Endothelial cell (in vitro differentiated cells): ENCODE measurements at regions not wholly inside any gene's neighbourhood (a gene's known extent, or its start where the extent isn't known, plus 50 kb on each side); places are given as distances from the start of the nearest gene placed in this dataset.
A peak's percentile ranks its signal among the peaks of the same experiment; 100 is the strongest.

Experiments used
- DNase-seq: peaks from one replicate; pipeline ENCODE4 v3.0.0; 2021; ENCODE audit warnings: low spot score
- H3K27ac Mint-ChIP-seq: one replicate; pipeline ENCODE4 v1.8.0; 2021; ENCODE audit warnings: mixed read lengths, inconsistent platforms; ENCODE audit not compliant: unreplicated experiment
- H3K27me3 Mint-ChIP-seq: one replicate; pipeline ENCODE4 v1.8.0; 2021; ENCODE audit warnings: mild to moderate bottlenecking, moderate library complexity, mixed read lengths, inconsistent platforms; ENCODE audit not compliant: unreplicated experiment
- H3K36me3 Mint-ChIP-seq: one replicate; pipeline ENCODE4 v1.8.0; 2021; ENCODE audit warnings: mild to moderate bottlenecking, low read depth, mixed read lengths, inconsistent platforms; ENCODE audit not compliant: unreplicated experiment
- H3K4me1 Mint-ChIP-seq: one replicate; pipeline ENCODE4 v1.8.0; 2021; ENCODE audit warnings: mild to moderate bottlenecking, mixed read lengths, inconsistent platforms; ENCODE audit not compliant: unreplicated experiment
- H3K4me3 Mint-ChIP-seq: one replicate; pipeline ENCODE4 v1.8.0; 2021; ENCODE audit warnings: mild to moderate bottlenecking, mixed read lengths, inconsistent platforms; ENCODE audit not compliant: unreplicated experiment
- H3K9me3 Mint-ChIP-seq: one replicate; pipeline ENCODE4 v1.8.0; 2021; ENCODE audit warnings: mixed read lengths, inconsistent platforms; ENCODE audit not compliant: unreplicated experiment
- TF ChIP-seq, protein P1 (sequence below): fragments of 200-600 bp; sonication (generic); IDR thresholded peaks from one replicate; pipeline ENCODE4 v1.5.0; 2021; ENCODE audit warnings: antibody characterized with exemption; ENCODE audit not compliant: unreplicated experiment

DNA sequence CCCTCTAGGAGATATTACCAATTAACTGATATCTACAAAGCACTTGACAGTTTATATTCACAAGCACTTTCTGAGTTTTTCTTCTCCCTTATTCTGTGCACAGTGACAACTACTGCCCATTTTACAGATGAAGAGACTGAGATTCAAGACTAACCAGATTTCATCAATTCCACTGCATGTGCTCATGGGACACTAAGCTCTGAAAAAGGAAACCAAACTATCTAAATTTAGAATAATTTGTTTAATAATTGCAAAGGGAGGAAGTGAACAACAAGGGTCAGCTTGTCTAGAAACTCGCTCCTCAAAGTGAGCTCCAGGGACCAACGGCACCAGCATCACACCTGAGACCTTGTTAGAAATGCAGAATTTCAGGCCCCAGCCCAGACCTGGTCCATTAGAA is 50.8 kb upstream of the MYLIP start:
- H3K27ac Mint-ChIP-seq: no peak overlapping the region
- no peak overlapping the region for H3K4me3 Mint-ChIP-seq
- H3K9me3 Mint-ChIP-seq: no peaks in the 10 kb centered on the region
- DNase-seq: no peak
- H3K36me3 Mint-ChIP-seq: no peaks in the 10 kb centered on the region
- no peaks in the 10 kb centered on the region for H3K27me3 Mint-ChIP-seq
- H3K4me1 Mint-ChIP-seq: no peaks in the 10 kb centered on the region
- TF ChIP-seq, protein P1, sequence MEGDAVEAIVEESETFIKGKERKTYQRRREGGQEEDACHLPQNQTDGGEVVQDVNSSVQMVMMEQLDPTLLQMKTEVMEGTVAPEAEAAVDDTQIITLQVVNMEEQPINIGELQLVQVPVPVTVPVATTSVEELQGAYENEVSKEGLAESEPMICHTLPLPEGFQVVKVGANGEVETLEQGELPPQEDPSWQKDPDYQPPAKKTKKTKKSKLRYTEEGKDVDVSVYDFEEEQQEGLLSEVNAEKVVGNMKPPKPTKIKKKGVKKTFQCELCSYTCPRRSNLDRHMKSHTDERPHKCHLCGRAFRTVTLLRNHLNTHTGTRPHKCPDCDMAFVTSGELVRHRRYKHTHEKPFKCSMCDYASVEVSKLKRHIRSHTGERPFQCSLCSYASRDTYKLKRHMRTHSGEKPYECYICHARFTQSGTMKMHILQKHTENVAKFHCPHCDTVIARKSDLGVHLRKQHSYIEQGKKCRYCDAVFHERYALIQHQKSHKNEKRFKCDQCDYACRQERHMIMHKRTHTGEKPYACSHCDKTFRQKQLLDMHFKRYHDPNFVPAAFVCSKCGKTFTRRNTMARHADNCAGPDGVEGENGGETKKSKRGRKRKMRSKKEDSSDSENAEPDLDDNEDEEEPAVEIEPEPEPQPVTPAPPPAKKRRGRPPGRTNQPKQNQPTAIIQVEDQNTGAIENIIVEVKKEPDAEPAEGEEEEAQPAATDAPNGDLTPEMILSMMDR: no peak

DNA sequence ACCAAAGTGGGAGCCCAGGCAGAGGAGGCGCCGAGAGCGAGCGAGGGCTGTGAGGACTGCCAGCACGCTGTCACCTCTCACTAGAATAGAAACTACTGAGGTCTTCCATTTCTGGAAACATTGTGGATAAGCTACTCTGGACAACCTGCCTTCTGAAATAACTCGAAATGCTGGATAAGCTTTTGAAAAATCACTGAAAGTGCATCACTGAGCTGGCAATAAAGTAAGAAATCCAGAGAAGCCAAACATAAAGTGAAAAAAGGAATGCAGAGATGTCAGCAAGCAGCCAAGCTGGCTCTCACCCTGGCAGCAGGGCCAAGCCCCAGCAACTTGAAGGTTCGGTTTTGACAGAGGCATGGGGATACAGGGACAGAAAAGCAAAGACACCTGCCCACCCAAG is 59.2 kb upstream of the MYLIP start:
- Mint-ChIP-seq H3K27ac (no peak overlapping the region), H3K27me3 (no peaks in the 10 kb centered on the region), H3K4me3 (no peak overlapping the region), H3K9me3 (no peaks in the 10 kb centered on the region), H3K4me1 (peaks cover 5% of the 10 kb centered on the region), H3K36me3 (no peaks in the 10 kb centered on the region)
- DNase-seq: no peak
- TF ChIP-seq, protein P1: no peak

DNA sequence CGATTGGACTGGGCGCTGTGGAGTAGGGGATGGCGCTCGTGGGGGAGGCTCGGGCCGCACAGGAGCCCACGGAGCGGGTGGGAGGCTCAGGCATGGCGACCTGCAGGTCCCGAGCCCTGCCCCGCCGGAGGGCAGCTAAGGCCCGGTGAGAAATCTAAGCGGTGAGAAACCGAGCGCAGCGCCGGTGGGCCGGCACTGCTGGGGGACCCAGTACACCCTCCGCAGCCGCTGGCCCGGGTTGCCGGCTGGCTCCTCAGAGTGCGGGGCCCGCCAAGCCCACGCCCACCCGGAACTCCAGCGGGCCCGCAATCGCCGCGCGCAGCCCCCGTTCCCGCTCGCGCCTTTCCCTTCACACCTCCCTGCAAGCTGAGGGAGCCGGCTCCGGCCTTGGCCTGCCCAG is 59.7 kb upstream of the MYLIP start:
- no peaks in the 10 kb centered on the region for H3K27me3 Mint-ChIP-seq
- H3K36me3 Mint-ChIP-seq: no peaks in the 10 kb centered on the region
- no peak overlapping the region for H3K27ac Mint-ChIP-seq
- TF ChIP-seq, protein P1: no peak
- no peak for DNase-seq
- no peak overlapping the region for H3K4me3 Mint-ChIP-seq
- no peaks in the 10 kb centered on the region for H3K9me3 Mint-ChIP-seq
- H3K4me1 Mint-ChIP-seq: peaks cover 9% of the 10 kb centered on the region

DNA sequence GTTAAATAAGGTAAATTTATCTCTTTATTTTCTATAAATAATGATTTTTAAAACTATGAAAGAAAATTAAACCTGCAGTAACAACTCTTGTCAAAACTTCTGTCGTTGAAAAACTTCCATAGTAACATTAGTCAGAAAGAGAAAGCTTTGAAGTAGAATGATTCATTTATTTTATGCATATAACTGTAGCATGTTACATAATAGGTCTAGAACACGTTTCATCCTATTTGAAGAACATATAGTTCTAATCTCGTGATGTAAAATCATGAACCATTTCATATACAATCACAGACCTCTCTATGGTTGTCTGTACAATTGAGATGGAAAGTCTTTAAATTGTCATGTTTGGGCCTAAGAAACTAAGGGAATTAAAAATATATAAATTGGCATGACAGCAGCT is 61.3 kb upstream of the MYLIP start:
- no peak for DNase-seq
- Mint-ChIP-seq H3K4me1 (peaks cover 16% of the 10 kb centered on the region), H3K36me3 (no peaks in the 10 kb centered on the region), H3K27me3 (peaks cover 2% of the 10 kb centered on the region), H3K9me3 (no peaks in the 10 kb centered on the region), H3K4me3 (no peak overlapping the region), H3K27ac (no peak overlapping the region)
- TF ChIP-seq, protein P1: no peak

DNA sequence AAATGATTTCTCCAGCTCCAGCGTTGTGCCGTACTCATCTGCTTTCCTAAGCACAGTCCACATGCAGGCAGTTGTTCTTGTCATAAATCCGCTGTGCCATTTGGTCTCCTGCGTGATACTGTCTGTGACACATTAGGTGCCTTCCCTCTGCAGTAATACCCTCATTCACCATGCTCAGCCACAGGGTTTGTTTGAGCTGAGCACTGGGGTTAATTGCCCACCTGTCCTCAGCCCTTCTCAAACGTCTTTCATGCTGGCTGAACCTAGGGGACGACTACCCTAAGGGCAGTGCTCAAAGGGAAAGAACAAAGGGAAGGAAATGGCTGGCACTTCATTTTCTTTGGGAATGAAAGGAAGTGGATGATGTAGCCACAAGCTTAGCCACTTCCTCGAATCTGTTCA is 64.2 kb upstream of the MYLIP start:
- Mint-ChIP-seq H3K36me3 (no peaks in the 10 kb centered on the region), H3K4me3 (no peak overlapping the region), H3K9me3 (no peaks in the 10 kb centered on the region), H3K27me3 (peaks cover 2% of the 10 kb centered on the region), H3K27ac (peak overlapping the region; percentile 25), H3K4me1 (peaks cover 16% of the 10 kb centered on the region)
- DNase-seq: peak; percentile 4
- TF ChIP-seq, protein P1: no peak
